SU-DHL-6 (cell line): ENCODE measurements at regions not wholly inside any gene's neighbourhood (a gene's known extent, or its start where the extent isn't known, plus 50 kb on each side); places are given as distances from the start of the nearest gene placed in this dataset.

ENCODE experiments used
- H2AFZ ChIP-seq: fragments of 200-600 bp; sonication (generic); 2 replicates; pipeline ENCODE4 v1.6.1; 2014; ENCODE audit warnings: low read depth, mild to moderate bottlenecking, moderate library complexity, mixed read lengths, antibody characterized with exemption, low read length; ENCODE audit not compliant: severe bottlenecking
- H3F3A ChIP-seq: fragments of 200-600 bp; shearing (Covaris generic); 2 replicates; pipeline ENCODE4 v1.6.0; 2016; ENCODE audit warnings: antibody characterized with exemption, mild to moderate bottlenecking; ENCODE audit not compliant: insufficient read depth
- H3K27ac ChIP-seq: fragments of 200-600 bp; sonication (generic); 2 replicates; pipeline ENCODE4 v1.5.1; 2016; ENCODE audit warnings: low read depth, mild to moderate bottlenecking, low read length, moderate library complexity, mixed read lengths
- H3K27me3 ChIP-seq: fragments of 200-600 bp; sonication (generic), shearing (Covaris generic); 2 replicates; pipeline ENCODE4 v1.6.0; 2014; ENCODE audit warnings: mild to moderate bottlenecking, low read length
- H3K36me3 ChIP-seq: fragments of 200-600 bp; sonication (generic); 2 replicates; pipeline ENCODE4 v1.6.1; 2014; ENCODE audit warnings: mild to moderate bottlenecking, low read length, mixed read lengths
- H3K4me2 ChIP-seq: fragments of 300-600, 200-600 bp; shearing (Covaris generic), sonication (generic); 2 replicates; pipeline ENCODE4 v1.6.0; 2014; ENCODE audit warnings: low read length, low read depth, mild to moderate bottlenecking; ENCODE audit not compliant: poor library complexity, severe bottlenecking
- H3K4me3 ChIP-seq: fragments of 200-600 bp; sonication (generic); 2 replicates; pipeline ENCODE4 v1.5.1; 2014; ENCODE audit warnings: antibody characterized with exemption, low read length, mild to moderate bottlenecking, mixed read lengths; ENCODE audit not compliant: insufficient read depth, poor library complexity, severe bottlenecking
- H3K79me2 ChIP-seq: fragments of 200-600 bp; sonication (generic); 2 replicates; pipeline ENCODE4 v1.6.1; 2014; ENCODE audit warnings: mild to moderate bottlenecking, low read length, moderate library complexity; ENCODE audit not compliant: insufficient read depth
- H3K9ac ChIP-seq: fragments of 200-600 bp; sonication (generic); 2 replicates; pipeline ENCODE4 v1.7.0; 2014; ENCODE audit warnings: mild to moderate bottlenecking, low read length
- H3K9me2 ChIP-seq: fragments of 200-600 bp; sonication (generic); replicated peaks from 2 replicates; pipeline ENCODE4 v1.6.1; 2014; ENCODE audit warnings: low read length; ENCODE audit not compliant: insufficient read depth
- H3K9me3 ChIP-seq: fragments of 200-600 bp; sonication (generic); 2 replicates; pipeline ENCODE4 v1.6.1; 2014; ENCODE audit warnings: low read length, mixed read lengths; ENCODE audit not compliant: insufficient read depth
- H4K20me1 ChIP-seq: fragments of 200-600 bp; sonication (generic); 2 replicates; pipeline ENCODE4 v1.6.1; 2014; ENCODE audit warnings: low read depth, mild to moderate bottlenecking, antibody characterized with exemption, low read length, moderate library complexity, mixed read lengths
- CTCF ChIP-seq: fragments of 200-600 bp; sonication (generic); IDR thresholded peaks from one replicate; pipeline ENCODE4 v1.5.1; 2017; ENCODE audit warnings: antibody characterized with exemption, mild to moderate bottlenecking, low read length, moderate library complexity; ENCODE audit not compliant: insufficient read depth, poor library complexity, severe bottlenecking
- EZH2phosphoT487 ChIP-seq: fragments of 200-600 bp; sonication (generic), shearing (Covaris generic); conservative IDR thresholded peaks from 2 replicates; pipeline ENCODE4 v1.6.1; 2018; ENCODE audit warnings: mild to moderate bottlenecking, antibody characterized with exemption, low read length, moderate library complexity, mixed read lengths

DNA sequence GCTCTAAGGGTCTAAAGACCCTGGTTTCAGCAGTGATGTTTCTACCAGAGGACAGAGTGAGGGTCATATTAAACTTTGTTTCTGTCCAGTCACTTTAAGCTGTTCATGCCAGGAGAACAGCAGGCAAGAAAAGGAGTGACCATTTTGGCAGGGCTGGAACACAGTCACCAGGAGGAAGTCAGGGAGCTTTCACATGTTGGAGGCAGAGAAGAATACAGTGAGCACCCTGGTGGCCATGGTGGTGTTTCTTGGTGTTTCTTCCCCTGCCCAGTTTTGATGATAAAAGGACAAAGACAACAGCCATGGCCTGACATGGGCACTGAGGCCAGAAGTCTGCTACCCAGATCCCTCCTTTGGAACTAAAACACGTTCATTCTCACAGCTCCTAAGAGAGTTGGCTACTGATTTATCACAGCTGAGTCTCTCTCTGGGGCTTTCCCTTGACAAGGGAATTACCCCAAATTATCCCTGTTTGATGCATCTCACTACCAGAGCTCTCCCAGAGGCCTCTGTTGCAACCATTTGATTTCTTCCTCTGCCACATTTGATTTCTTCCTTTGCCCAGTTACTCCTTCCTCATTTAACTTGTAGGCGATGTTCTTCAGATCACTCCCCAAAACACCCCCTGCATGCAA lies 106.4 kb upstream of the NWD2 start:
- Histone ChIP-seq H3K36me3 (no peaks in the 10 kb centered on the region), H3K9me3 (no peaks in the 10 kb centered on the region), H3K4me3 (no peak overlapping the region), H3K27ac (no peak overlapping the region), H3F3A (no peaks in the 10 kb centered on the region), H3K4me2 (no peak overlapping the region), H3K9ac (no peak overlapping the region), H3K9me2 (no peaks in the 10 kb centered on the region), H4K20me1 (no peaks in the 10 kb centered on the region), H3K27me3 (no peaks in the 10 kb centered on the region), H2AFZ (no peak overlapping the region), H3K79me2 (no peaks in the 10 kb centered on the region)
- TF ChIP-seq EZH2phosphoT487 (no peak), CTCF (no peak)

GRCh38 chr4:37138789-37139188 lies 105.8 kb upstream of the NWD2 start:
- Histone ChIP-seq H3K27ac (no peak overlapping the region), H3K9me2 (no peaks in the 10 kb centered on the region), H3K36me3 (no peaks in the 10 kb centered on the region), H3F3A (no peaks in the 10 kb centered on the region), H3K9me3 (no peaks in the 10 kb centered on the region), H3K27me3 (no peaks in the 10 kb centered on the region), H2AFZ (no peak overlapping the region), H3K4me2 (no peak overlapping the region), H3K9ac (no peak overlapping the region), H3K4me3 (no peak overlapping the region), H4K20me1 (no peaks in the 10 kb centered on the region), H3K79me2 (no peaks in the 10 kb centered on the region)
- TF ChIP-seq EZH2phosphoT487 (no peak), CTCF (no peak)

DNA sequence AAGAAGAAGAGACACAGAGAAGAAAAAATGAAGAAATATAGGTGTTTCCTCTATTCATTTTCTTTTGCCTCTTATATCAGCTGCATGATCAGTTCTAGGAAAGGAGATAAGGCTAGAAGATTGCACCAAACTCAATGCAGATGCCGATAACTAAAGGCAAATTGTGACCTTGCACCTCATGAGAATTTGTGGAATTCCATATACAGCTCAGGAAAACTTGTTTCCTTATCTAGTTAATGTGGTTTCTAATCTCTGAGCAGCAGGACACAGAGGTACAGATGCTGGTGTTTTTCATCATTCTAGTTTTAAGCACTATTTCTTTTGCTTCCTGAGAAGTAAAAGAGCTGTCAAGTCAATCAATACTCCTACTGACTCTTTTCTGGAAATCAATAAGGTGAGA lies 104.6 kb upstream of the NWD2 start:
- Histone ChIP-seq H3K4me2 (no peak overlapping the region), H3K9me2 (no peaks in the 10 kb centered on the region), H3K27ac (no peak overlapping the region), H3K36me3 (no peaks in the 10 kb centered on the region), H3K9me3 (no peaks in the 10 kb centered on the region), H3K4me3 (no peak overlapping the region), H3K27me3 (no peaks in the 10 kb centered on the region), H3F3A (no peaks in the 10 kb centered on the region), H3K9ac (no peak overlapping the region), H2AFZ (no peak overlapping the region), H4K20me1 (no peaks in the 10 kb centered on the region), H3K79me2 (no peaks in the 10 kb centered on the region)
- TF ChIP-seq CTCF (no peak), EZH2phosphoT487 (no peak)

GRCh38 chr4:37146260-37146659 lies 98.3 kb upstream of the NWD2 start:
- Histone ChIP-seq H3K79me2 (no peaks in the 10 kb centered on the region), H3K27ac (no peak overlapping the region), H3K9ac (no peak overlapping the region), H3K36me3 (no peaks in the 10 kb centered on the region), H3K9me2 (no peaks in the 10 kb centered on the region), H2AFZ (no peak overlapping the region), H3K27me3 (no peaks in the 10 kb centered on the region), H3K4me2 (no peak overlapping the region), H3F3A (no peaks in the 10 kb centered on the region), H3K9me3 (no peaks in the 10 kb centered on the region), H3K4me3 (no peak overlapping the region), H4K20me1 (no peaks in the 10 kb centered on the region)
- TF ChIP-seq CTCF (no peak), EZH2phosphoT487 (no peak)
